Sigmoid colon (tissue), 6 donors: ENCODE measurements at regions not wholly inside any gene's neighbourhood (a gene's known extent, or its start where the extent isn't known, plus 50 kb on each side); places are given as distances from the start of the nearest gene placed in this dataset.
A peak's percentile ranks its signal among the peaks of the same experiment; 100 is the strongest.

ENCODE experiments used
- DNase-seq: peaks from one replicate; pipeline ENCODE4 v3.0.0-alpha.2; 2019
- H3K27ac ChIP-seq, 4 donors: fragments of 200-600 bp; sonication (generic); one replicate each; pipeline ENCODE4 v1.5.1; 2016 to 2019; ENCODE audit warnings: mild to moderate bottlenecking in 1 of 4
- H3K27me3 ChIP-seq, 3 donors: fragments of 200-600 bp; sonication (generic); one replicate each; pipeline ENCODE4 v1.5.1; 2019; ENCODE audit warnings: mild to moderate bottlenecking in 1 of 3
- H3K36me3 ChIP-seq, 4 donors: fragments of 200-600 bp; sonication (generic); one replicate each; pipeline ENCODE4 v1.5.1; 2016 to 2019
- H3K4me1 ChIP-seq, 4 donors: fragments of 200-600 bp; sonication (generic); one replicate each; pipeline ENCODE4 v1.5.1; 2017 to 2019
- H3K4me3 ChIP-seq, 4 donors: fragments of 200-600 bp; sonication (generic); one replicate each; pipeline ENCODE4 v1.5.1; 2017 to 2019; ENCODE audit warnings: mild to moderate bottlenecking in 2 of 4, moderate library complexity in 1 of 4
- H3K9me3 ChIP-seq, 4 donors: fragments of 200-600 bp in 3 of 4; sonication (generic) in 3 of 4; one replicate each; pipeline versions ENCODE4 v1.5.1 to v1.6.1; 2013 to 2019
- CTCF ChIP-seq, 4 experiments: fragments of 450-650 bp in 3 of 4; fragments of 200-600 bp in 1 of 4; IDR thresholded peaks; one replicate each; pipeline ENCODE4 v1.5.1; 2016 to 2019; ENCODE audit warnings: antibody characterized with exemption in 4 of 4, mild to moderate bottlenecking in 3 of 4, moderate library complexity in 2 of 4
- EP300 ChIP-seq, 4 donors: sonication (generic); formaldehyde crosslinking; IDR thresholded peaks; one replicate each; pipeline ENCODE4 v1.6.1; 2017; ENCODE audit warnings: antibody characterized with exemption in 4 of 4
- POLR2A ChIP-seq, 2 donors: fragments of 450-650 bp; IDR thresholded peaks; one replicate each; pipeline ENCODE4 v1.6.1; 2016; ENCODE audit warnings: antibody characterized with exemption in 2 of 2, mild to moderate bottlenecking in 2 of 2, moderate library complexity in 2 of 2
- POLR2AphosphoS5 ChIP-seq, 4 donors: sonication (generic); formaldehyde crosslinking; IDR thresholded peaks; one replicate each; pipeline ENCODE4 v1.6.1; 2017; ENCODE audit warnings: antibody characterized with exemption in 4 of 4
- WGBS, 2 donors: extraction: QIAGEN DNeasy Blood & Tissue Kit; methylation state at CpG; one replicate each; pipeline ENCODE4 v1.1.7; 2013; 5-methylcytosine and 5-hydroxymethylcytosine counted together
- intact Hi-C: fragments of 100-400 bp; cut with DNase I; formaldehyde crosslinking; loops from one replicate; pipeline ENCODE4 v1.15.1; 2023
- donor health status: healthy with polysubstance abuse.
- donor health status: healthy.

DNA sequence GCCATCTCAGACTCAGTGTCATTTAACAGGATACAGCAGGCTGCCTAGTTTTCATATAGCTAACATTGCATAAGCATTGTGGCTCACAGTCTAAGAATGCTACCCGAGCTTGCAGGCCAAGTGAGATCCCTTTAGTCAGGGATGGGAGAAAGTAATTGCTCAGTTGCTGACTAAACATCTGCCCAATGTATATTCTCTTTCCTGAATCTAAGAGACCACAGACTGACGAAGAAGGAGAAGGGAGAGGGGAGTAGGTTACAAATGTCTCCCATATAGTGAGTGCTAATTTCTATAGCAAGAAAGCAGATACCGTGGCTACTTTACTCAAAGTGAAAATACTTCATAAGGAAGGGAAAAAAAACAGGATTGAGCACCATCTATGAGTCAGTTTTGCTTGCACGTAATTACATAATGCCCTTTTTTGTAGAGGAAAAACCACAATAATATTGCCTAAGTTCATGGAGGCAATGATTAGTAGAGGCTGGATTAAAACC is 453.9 kb downstream of the COG6 start:
- Histone ChIP-seq H3K27ac (peak overlapping the region in 2 of 4 donors; percentile 40 to 44), H3K36me3 (no peaks in the 10 kb centered on the region), H3K4me1 (peaks cover 0 to 5% (median 0%) of the 10 kb centered on the region in 4 donors), H3K9me3 (no peaks in the 10 kb centered on the region), H3K4me3 (no peak overlapping the region), H3K27me3 (no peaks in the 10 kb centered on the region)
- peak in 1 of 4 donors; percentile 22 for TF ChIP-seq POLR2AphosphoS5 (IDR thresholded peaks at IDR 0.05)
- TF ChIP-seq POLR2A (IDR thresholded peaks at IDR 0.05) = no peak
- intact Hi-C loops = no loop called here
- DNase-seq = no peak
- WGBS, 2 donors = 75 to 81% methylated on average over 4 of the region's 4 CpGs

DNA sequence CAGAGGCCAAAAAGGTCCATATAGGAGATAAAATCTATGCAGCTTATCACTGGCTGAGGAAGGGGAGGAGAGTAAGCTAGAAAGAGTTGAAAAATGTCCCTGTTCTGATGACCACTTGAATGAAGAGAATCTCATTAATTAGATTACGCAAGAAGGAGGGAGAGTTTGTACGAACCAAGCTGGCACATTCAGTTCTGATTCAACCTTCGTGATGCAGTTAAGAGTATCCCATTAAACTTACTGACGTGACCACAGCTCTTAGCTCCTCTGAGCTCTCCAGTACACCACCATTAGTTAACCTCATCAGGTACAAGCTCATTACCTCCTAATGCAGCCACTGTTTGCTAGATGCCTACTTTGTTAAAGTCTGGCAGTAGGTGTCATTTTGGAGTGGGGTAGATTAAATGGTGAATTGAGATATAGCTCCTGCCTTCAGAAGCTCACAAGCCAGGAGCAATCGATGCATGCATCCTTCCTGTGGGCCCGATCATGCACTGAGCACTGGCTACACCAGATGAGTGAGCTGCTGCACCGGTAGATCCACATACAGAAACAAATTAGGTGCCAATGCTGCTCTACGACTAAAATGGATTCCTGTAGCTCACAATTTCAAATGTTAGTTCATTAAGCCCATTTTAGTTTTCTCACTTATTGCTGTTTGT is 458.3 kb downstream of the COG6 start:
- Histone ChIP-seq H3K4me3 (no peak overlapping the region), H3K4me1 (peaks cover 0 to 5% (median 0%) of the 10 kb centered on the region in 4 donors), H3K9me3 (no peaks in the 10 kb centered on the region), H3K36me3 (no peaks in the 10 kb centered on the region), H3K27ac (no peak overlapping the region), H3K27me3 (no peaks in the 10 kb centered on the region)
- DNase-seq = no peak
- intact Hi-C loops = no loop called here
- WGBS, 2 donors = 84 to 95% methylated on average over 8 of the region's 8 CpGs
- TF ChIP-seq POLR2A (IDR thresholded peaks at IDR 0.05) = no peak
- TF ChIP-seq POLR2AphosphoS5 (IDR thresholded peaks at IDR 0.05) = no peak
- TF ChIP-seq CTCF (IDR thresholded peaks at IDR 0.05) = no peak
- TF ChIP-seq EP300 (IDR thresholded peaks at IDR 0.05) = no peak

DNA sequence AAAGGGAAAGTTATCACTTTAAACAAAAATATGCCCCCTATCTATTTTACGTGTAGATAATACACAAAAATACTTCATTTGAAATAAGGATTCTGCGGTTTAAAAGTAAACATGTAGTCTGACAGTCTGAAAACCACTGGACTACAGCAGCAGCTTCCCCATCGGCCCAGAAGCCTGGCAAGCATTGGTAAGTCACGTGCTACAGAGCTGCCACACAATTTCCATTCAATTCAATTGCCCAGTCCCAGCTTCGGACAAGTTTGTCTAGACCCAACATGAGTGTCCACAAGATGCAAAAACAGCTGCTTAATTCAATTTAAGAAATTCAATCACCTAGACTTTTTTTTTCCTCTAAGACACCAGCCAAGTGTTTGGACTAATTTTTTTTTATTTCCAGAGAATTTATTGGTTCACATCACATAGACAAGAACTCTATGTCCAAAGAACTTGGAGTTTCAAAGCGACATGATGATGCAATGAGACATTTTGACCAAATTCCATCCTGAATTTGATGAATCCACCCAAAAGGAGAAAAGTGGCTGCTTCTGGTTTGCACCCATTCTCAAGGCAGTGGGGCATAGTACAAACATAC is 458.9 kb downstream of the COG6 start:
- H3K4me3 ChIP-seq = no peak overlapping the region
- no peaks in the 10 kb centered on the region for H3K27me3 ChIP-seq
- H3K27ac ChIP-seq = peak overlapping the region in 1 of 4 donors; percentile 40
- H3K4me1 ChIP-seq = no peaks in the 10 kb centered on the region
- TF ChIP-seq EP300 (IDR thresholded peaks at IDR 0.05) (no peak), POLR2A (IDR thresholded peaks at IDR 0.05) (no peak), POLR2AphosphoS5 (IDR thresholded peaks at IDR 0.05) (no peak), CTCF (IDR thresholded peaks at IDR 0.05) (no peak)
- no peaks in the 10 kb centered on the region for H3K36me3 ChIP-seq
- WGBS, 2 donors = 91 to 94% methylated on average over 6 of the region's 6 CpGs
- H3K9me3 ChIP-seq = no peaks in the 10 kb centered on the region
- intact Hi-C loops = no loop called here
- no peak for DNase-seq

- Histone ChIP-seq H3K4me1 (no peaks in the 10 kb centered on the region), H3K27ac (peak overlapping the region; percentile 21 to 40 (median 29)), H3K27me3 (no peaks in the 10 kb centered on the region), H3K36me3 (no peaks in the 10 kb centered on the region), H3K4me3 (no peak overlapping the region), H3K9me3 (no peaks in the 10 kb centered on the region)
- no peak for DNase-seq
- intact Hi-C loops = no loop called here
- TF ChIP-seq POLR2AphosphoS5 (IDR thresholded peaks at IDR 0.05) (no peak), EP300 (IDR thresholded peaks at IDR 0.05) (no peak), CTCF (IDR thresholded peaks at IDR 0.05) (no peak), POLR2A (IDR thresholded peaks at IDR 0.05) (no peak)
- WGBS, 2 donors = 34 to 74% methylated on average over 2 of the region's 2 CpGs
Observed at GRCh38 chr13:40115426-40115825, 460.0 kb downstream of the COG6 start.

DNA sequence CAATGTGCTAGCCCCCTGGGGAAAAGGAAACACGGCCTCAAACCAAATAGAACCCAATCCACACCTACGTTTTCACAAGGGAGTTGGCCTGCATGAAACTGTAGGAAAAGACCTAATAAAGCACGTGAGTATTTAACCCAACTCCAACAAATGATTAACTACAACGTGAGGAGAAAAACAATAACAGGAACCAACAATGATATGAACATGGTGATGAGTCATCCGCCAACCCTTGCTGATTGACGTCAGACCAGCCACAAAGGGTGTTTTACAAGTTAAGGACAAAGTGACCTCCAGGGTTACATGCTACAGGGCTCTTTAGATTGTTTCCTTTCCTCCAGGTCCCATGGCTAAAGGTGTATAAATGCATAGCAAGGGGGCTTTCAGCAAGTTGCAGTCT is 460.5 kb downstream of the COG6 start:
- no peaks in the 10 kb centered on the region for H3K27me3 ChIP-seq
- H3K27ac ChIP-seq = peak overlapping the region; percentile 21 to 40 (median 29)
- no peak overlapping the region for H3K4me3 ChIP-seq
- no peaks in the 10 kb centered on the region for H3K36me3 ChIP-seq
- H3K9me3 ChIP-seq = no peaks in the 10 kb centered on the region
- WGBS, 2 donors = 8 to 51% methylated on average over 6 of the region's 6 CpGs
- DNase-seq = no peak
- intact Hi-C loops = no loop called here
- no peak for TF ChIP-seq POLR2AphosphoS5 (IDR thresholded peaks at IDR 0.05)
- TF ChIP-seq POLR2A (IDR thresholded peaks at IDR 0.05) = no peak
- TF ChIP-seq CTCF (IDR thresholded peaks at IDR 0.05) = no peak
- no peak for TF ChIP-seq EP300 (IDR thresholded peaks at IDR 0.05)
- H3K4me1 ChIP-seq = no peaks in the 10 kb centered on the region
